GM12878 (cell line): ENCODE measurements at regions not wholly inside any gene's neighbourhood (a gene's known extent, or its start where the extent isn't known, plus 50 kb on each side); places are given as distances from the start of the nearest gene placed in this dataset.

Experiments
- EP300 ChIP-seq, 2 experiments: fragments of 150-350 bp in 1 of 2; IDR thresholded peaks; 2 replicates each; pipeline ENCODE4 v1.6.1; 2011 to 2012; ENCODE audit warnings: low read depth in 2 of 2, low read length in 2 of 2, borderline replicate concordance in 1 of 2, improper control_type of control experiment in 1 of 2, inconsistent platforms in 1 of 2; ENCODE audit not compliant: control insufficient read depth in 1 of 2
- EZH2 ChIP-seq: IDR thresholded peaks from 2 replicates; pipeline ENCODE4 v1.6.1; 2012; ENCODE audit warnings: low read depth, mild to moderate bottlenecking, control low read depth, inconsistent platforms, low read length, borderline replicate concordance; ENCODE audit not compliant: control insufficient read depth
- HDGF ChIP-seq: fragments of 450-650 bp; IDR thresholded peaks from 2 replicates; pipeline ENCODE4 v1.6.1; 2016; ENCODE audit warnings: antibody characterized with exemption
- NR2C2 ChIP-seq: IDR thresholded peaks from 2 replicates; pipeline ENCODE4 v1.6.1; 2011; ENCODE audit warnings: borderline replicate concordance, low read depth; ENCODE audit not compliant: control insufficient read depth, insufficient read length
- NRF1 ChIP-seq: conservative IDR thresholded peaks from 2 replicates; pipeline ENCODE4 v1.6.1; 2011; ENCODE audit warnings: mild to moderate bottlenecking, low read depth, low read length, improper control_type of control experiment
- RAD21 ChIP-seq: IDR thresholded peaks from 2 replicates; pipeline ENCODE4 v1.6.1; 2011; ENCODE audit warnings: mild to moderate bottlenecking, low read depth, low read length, moderate library complexity; ENCODE audit not compliant: insufficient read depth
- ZZZ3 ChIP-seq: IDR thresholded peaks from 2 replicates; pipeline ENCODE4 v1.6.1; 2011; ENCODE audit warnings: low read depth; ENCODE audit not compliant: control insufficient read depth, insufficient read length
- TF ChIP-seq, protein P1 (sequence below): IDR thresholded peaks from 2 replicates; pipeline ENCODE4 v1.6.1; 2012; ENCODE audit warnings: low read length, inconsistent platforms
- TF ChIP-seq, protein P2 (sequence below), 3 experiments: IDR thresholded peaks in 2 of 3; conservative IDR thresholded peaks in 1 of 3; 2 replicates each; pipeline ENCODE4 v1.5.1; 2011; ENCODE audit warnings: low read depth in 3 of 3, low read length in 3 of 3, mild to moderate bottlenecking in 3 of 3, control low read depth in 2 of 3, moderate library complexity in 2 of 3, inconsistent platforms in 1 of 3, mixed read lengths in 1 of 3; ENCODE audit not compliant: control insufficient read depth in 2 of 3, insufficient read depth in 1 of 3; ENCODE audit errors: extremely low read depth in 1 of 3
- TF ChIP-seq, protein P3 (sequence below): IDR thresholded peaks from 2 replicates; pipeline ENCODE4 v1.6.1; 2011; ENCODE audit warnings: borderline replicate concordance, low read depth, mild to moderate bottlenecking, moderate library complexity, mixed read lengths, low read length; ENCODE audit not compliant: insufficient read depth; ENCODE audit errors: extremely low read length
- TF ChIP-seq, protein P4 (sequence below): IDR thresholded peaks from 2 replicates; pipeline ENCODE4 v1.6.1; 2011; ENCODE audit warnings: low read depth, mild to moderate bottlenecking, low read length, moderate library complexity, borderline replicate concordance; ENCODE audit errors: extremely low read depth

DNA sequence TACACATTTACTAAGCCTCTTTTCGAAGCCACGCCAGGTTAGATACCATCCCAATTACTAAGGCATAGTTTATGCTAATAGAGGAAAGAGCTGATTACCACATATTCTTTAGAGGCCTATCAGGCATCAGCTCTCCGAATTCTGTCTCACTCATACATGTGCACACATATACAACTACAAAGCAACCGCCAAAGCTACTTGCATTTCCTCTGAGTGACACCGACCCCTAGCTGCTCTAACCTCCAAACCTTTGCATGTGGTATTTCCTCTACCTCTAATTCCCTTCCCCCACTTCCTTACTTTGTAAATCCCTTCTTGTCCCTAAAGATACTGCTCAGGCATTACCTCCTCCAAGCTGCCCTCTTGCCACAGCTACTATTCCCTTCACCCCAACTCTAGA is 107.2 kb downstream of the DUSP6 start:
- TF ChIP-seq, protein P1, sequence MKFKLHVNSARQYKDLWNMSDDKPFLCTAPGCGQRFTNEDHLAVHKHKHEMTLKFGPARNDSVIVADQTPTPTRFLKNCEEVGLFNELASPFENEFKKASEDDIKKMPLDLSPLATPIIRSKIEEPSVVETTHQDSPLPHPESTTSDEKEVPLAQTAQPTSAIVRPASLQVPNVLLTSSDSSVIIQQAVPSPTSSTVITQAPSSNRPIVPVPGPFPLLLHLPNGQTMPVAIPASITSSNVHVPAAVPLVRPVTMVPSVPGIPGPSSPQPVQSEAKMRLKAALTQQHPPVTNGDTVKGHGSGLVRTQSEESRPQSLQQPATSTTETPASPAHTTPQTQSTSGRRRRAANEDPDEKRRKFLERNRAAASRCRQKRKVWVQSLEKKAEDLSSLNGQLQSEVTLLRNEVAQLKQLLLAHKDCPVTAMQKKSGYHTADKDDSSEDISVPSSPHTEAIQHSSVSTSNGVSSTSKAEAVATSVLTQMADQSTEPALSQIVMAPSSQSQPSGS: no peak
- TF ChIP-seq, protein P2, sequence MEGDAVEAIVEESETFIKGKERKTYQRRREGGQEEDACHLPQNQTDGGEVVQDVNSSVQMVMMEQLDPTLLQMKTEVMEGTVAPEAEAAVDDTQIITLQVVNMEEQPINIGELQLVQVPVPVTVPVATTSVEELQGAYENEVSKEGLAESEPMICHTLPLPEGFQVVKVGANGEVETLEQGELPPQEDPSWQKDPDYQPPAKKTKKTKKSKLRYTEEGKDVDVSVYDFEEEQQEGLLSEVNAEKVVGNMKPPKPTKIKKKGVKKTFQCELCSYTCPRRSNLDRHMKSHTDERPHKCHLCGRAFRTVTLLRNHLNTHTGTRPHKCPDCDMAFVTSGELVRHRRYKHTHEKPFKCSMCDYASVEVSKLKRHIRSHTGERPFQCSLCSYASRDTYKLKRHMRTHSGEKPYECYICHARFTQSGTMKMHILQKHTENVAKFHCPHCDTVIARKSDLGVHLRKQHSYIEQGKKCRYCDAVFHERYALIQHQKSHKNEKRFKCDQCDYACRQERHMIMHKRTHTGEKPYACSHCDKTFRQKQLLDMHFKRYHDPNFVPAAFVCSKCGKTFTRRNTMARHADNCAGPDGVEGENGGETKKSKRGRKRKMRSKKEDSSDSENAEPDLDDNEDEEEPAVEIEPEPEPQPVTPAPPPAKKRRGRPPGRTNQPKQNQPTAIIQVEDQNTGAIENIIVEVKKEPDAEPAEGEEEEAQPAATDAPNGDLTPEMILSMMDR (IDR thresholded peaks at IDR 0.05 in 2 of 3, conservative IDR thresholded peaks at IDR 0.05 in 1 of 3; ENCODE audit: control insufficient read depth in 2 of 3, extremely low read depth in 1 of 3, insufficient read depth in 1 of 3, low read depth in 3 of 3, low read length in 3 of 3): no peak
- TF ChIP-seq NRF1: no peak
- no peak for TF ChIP-seq RAD21
- no peak for TF ChIP-seq ZZZ3
- TF ChIP-seq, protein P3, sequence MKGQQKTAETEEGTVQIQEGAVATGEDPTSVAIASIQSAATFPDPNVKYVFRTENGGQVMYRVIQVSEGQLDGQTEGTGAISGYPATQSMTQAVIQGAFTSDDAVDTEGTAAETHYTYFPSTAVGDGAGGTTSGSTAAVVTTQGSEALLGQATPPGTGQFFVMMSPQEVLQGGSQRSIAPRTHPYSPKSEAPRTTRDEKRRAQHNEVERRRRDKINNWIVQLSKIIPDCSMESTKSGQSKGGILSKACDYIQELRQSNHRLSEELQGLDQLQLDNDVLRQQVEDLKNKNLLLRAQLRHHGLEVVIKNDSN: no peak
- no peak for TF ChIP-seq EZH2
- TF ChIP-seq NR2C2: no peak
- TF ChIP-seq, protein P4, sequence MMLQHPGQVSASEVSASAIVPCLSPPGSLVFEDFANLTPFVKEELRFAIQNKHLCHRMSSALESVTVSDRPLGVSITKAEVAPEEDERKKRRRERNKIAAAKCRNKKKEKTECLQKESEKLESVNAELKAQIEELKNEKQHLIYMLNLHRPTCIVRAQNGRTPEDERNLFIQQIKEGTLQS: no peak
- no peak for TF ChIP-seq EP300 (IDR thresholded peaks at IDR 0.05; ENCODE audit: borderline replicate concordance in 1 of 2, control insufficient read depth in 1 of 2, low read depth in 2 of 2, low read length in 2 of 2)
- no peak for TF ChIP-seq HDGF
